Coronary artery (tissue), 2 donors: ENCODE measurements at regions not wholly inside any gene's neighbourhood (a gene's known extent, or its start where the extent isn't known, plus 50 kb on each side); places are given as distances from the start of the nearest gene placed in this dataset.

Experiments
- DNase-seq: peaks from one replicate; pipeline ENCODE4 v3.0.0-alpha.2; 2017; ENCODE audit warnings: low spot score
- H3K27ac ChIP-seq, 2 donors: fragments of 200-600 bp; sonication (generic); one replicate each; pipeline ENCODE4 v1.5.1; 2016 to 2019
- H3K4me3 ChIP-seq: fragments of 200-600 bp; sonication (generic); 2 replicates; pipeline ENCODE4 v1.5.1; 2016; ENCODE audit warnings: mild to moderate bottlenecking, moderate library complexity
- CTCF ChIP-seq: fragments of 200-600 bp; sonication (generic); IDR thresholded peaks from one replicate; pipeline ENCODE4 v1.5.1; 2019; ENCODE audit warnings: antibody characterized with exemption

- Histone ChIP-seq H3K4me3 (no peak overlapping the region), H3K27ac (no peak overlapping the region)
- TF ChIP-seq CTCF = no peak
- no peak for DNase-seq
Measured at GRCh38 chr4:59175617-59176016, 2024.5 kb upstream of the ADGRL3 start.

GRCh38 chr4:59179372-59179771 is 2020.8 kb upstream of the ADGRL3 start:
- TF ChIP-seq CTCF = no peak
- H3K4me3 ChIP-seq = no peak overlapping the region
- DNase-seq = no peak
- H3K27ac ChIP-seq = no peak overlapping the region

GRCh38 chr4:59180161-59180560 is 2020.0 kb upstream of the ADGRL3 start:
- TF ChIP-seq CTCF = no peak
- Histone ChIP-seq H3K27ac (no peak overlapping the region), H3K4me3 (no peak overlapping the region)
- no peak for DNase-seq

- no peak for DNase-seq
- H3K4me3 ChIP-seq = no peak overlapping the region
- no peak for TF ChIP-seq CTCF
Measured at GRCh38 chr4:59180969-59181368, 2019.2 kb upstream of the ADGRL3 start.

GRCh38 chr4:59195839-59196238 is 2004.3 kb upstream of the ADGRL3 start:
- no peak for TF ChIP-seq CTCF
- Histone ChIP-seq H3K4me3 (no peak overlapping the region), H3K27ac (peak overlapping the region in 1 of 2 donors; percentile 16)
- no peak for DNase-seq

More at GRCh38 chr4:59180969-59181368, 2019.2 kb upstream of the ADGRL3 start:
- H3K27ac ChIP-seq = no peak overlapping the region

- Histone ChIP-seq H3K4me3 (peak overlapping the region; percentile 47), H3K27ac (peak overlapping the region; percentile 38 to 61)
Measured at GRCh38 chr4:59200992-59201391, 1999.1 kb upstream of the ADGRL3 start.

More at GRCh38 chr4:59200992-59201391, 1999.1 kb upstream of the ADGRL3 start:
- no peak for TF ChIP-seq CTCF
- DNase-seq = no peak
